ENCODE measurements at regions not wholly inside any gene's neighbourhood (a gene's known extent, or its start where the extent isn't known, plus 50 kb on each side); places are given as distances from the start of the nearest gene placed in this dataset.

GRCh38 chr22:34702279-34702678 lies 363.7 kb upstream of the ISX start:
- no peak for TF ChIP-seq CTCF (conservative IDR thresholded peaks at IDR 0.05 in 1 of 2, IDR thresholded peaks at IDR 0.05 in 1 of 2; ENCODE audit: low read depth in 1 of 2, low read length in 2 of 2)
- no peak for TF ChIP-seq EZH2 (IDR thresholded peaks at IDR 0.05; ENCODE audit: low read length, missing control alignments)
